ENCODE measurements at regions not wholly inside any gene's neighbourhood (a gene's known extent, or its start where the extent isn't known, plus 50 kb on each side); places are given as distances from the start of the nearest gene placed in this dataset.

- Histone ChIP-seq H3K4me3 (no peak overlapping the region), H3K27ac (ENCODE audit: low read depth) (no peak overlapping the region), H3K27me3 (ENCODE audit: insufficient read depth) (no peaks in the 10 kb centered on the region), H3K9me2 (ENCODE audit: insufficient read depth) (no peaks in the 10 kb centered on the region), H2AFZ (no peak overlapping the region), H4K20me1 (replicated peaks; ENCODE audit: insufficient read depth) (no peaks in the 10 kb centered on the region), H3F3A (replicated peaks; ENCODE audit: low read depth) (no peaks in the 10 kb centered on the region), H3K4me1 (ENCODE audit: insufficient read depth) (no peaks in the 10 kb centered on the region), H3K79me2 (replicated peaks; ENCODE audit: insufficient read depth) (no peaks in the 10 kb centered on the region), H3K36me3 (ENCODE audit: insufficient read depth) (no peaks in the 10 kb centered on the region), H3K4me2 (no peak overlapping the region)
- Mint-ChIP-seq H3K27me3 (ENCODE audit: insufficient read depth, low read depth, poor library complexity) (no peaks in the 10 kb centered on the region), H3K4me1 (peaks cover 4% of the 10 kb centered on the region; the same call in 2 of the 3 replicates), H3K27ac (peak overlapping the region; percentile 7; the same call in 1 of the 2 replicates), H3K36me3 (ENCODE audit: low read depth) (no peaks in the 10 kb centered on the region), H3K4me3 (no peak overlapping the region), H3K9me3 (no peaks in the 10 kb centered on the region)
- ATAC-seq (peak; percentile 41; the same call in 2 of the 3 replicates), DNase-seq (ENCODE audit: low spot score) (peak; percentile 6)
- TF ChIP-seq EZH2 (IDR thresholded peaks at IDR 0.05; ENCODE audit: low read depth, unreplicated experiment) (no peak), CREB1 (CRISPR knock-in tag; IDR thresholded peaks at IDR 0.05; ENCODE audit: low read depth) (no peak), JUNB (IDR thresholded peaks at IDR 0.05; ENCODE audit: unreplicated experiment) (no peak), CTCF (conservative IDR thresholded peaks at IDR 0.05; ENCODE audit: low read depth in 2 of 2) (no peak), ZNF114 (CRISPR knock-in tag; IDR thresholded peaks at IDR 0.05) (no peak), POLR2AphosphoS5 (IDR thresholded peaks at IDR 0.05; ENCODE audit: low read depth) (no peak), STAT1 (IDR thresholded peaks at IDR 0.05; ENCODE audit: unreplicated experiment) (no peak), ZNF331 (CRISPR knock-in tag; IDR thresholded peaks at IDR 0.05; ENCODE audit: low read depth) (no peak), EZH2phosphoT487 (IDR thresholded peaks at IDR 0.05; ENCODE audit: unreplicated experiment) (no peak), NANOG (IDR thresholded peaks at IDR 0.05; ENCODE audit: borderline replicate concordance) (no peak), REST (IDR thresholded peaks at IDR 0.05; ENCODE audit: unreplicated experiment) (no peak), ZNF462 (CRISPR knock-in tag; IDR thresholded peaks at IDR 0.05) (no peak), ETS1 (IDR thresholded peaks at IDR 0.05) (no peak)
These were observed 214.7 kb downstream of the TRAM1L1 start for GRCh38 chr4:116870686-116871085.

Data from GM23338 (cell line).